GM21515 (cell line): ENCODE measurements at regions not wholly inside any gene's neighbourhood (a gene's known extent, or its start where the extent isn't known, plus 50 kb on each side); places are given as distances from the start of the nearest gene placed in this dataset.
"Not testable (repeated sequence)": the region's sequence is repeated elsewhere in the genome, so short reads cannot be mapped to it uniquely, and the experiment has no call there.

Experiments
- ATAC-seq: cut with Tn5 transposase; IDR thresholded peaks from one replicate; pipeline ENCODE4 v1.9.1; 2021; ENCODE audit not compliant: unreplicated experiment

DNA sequence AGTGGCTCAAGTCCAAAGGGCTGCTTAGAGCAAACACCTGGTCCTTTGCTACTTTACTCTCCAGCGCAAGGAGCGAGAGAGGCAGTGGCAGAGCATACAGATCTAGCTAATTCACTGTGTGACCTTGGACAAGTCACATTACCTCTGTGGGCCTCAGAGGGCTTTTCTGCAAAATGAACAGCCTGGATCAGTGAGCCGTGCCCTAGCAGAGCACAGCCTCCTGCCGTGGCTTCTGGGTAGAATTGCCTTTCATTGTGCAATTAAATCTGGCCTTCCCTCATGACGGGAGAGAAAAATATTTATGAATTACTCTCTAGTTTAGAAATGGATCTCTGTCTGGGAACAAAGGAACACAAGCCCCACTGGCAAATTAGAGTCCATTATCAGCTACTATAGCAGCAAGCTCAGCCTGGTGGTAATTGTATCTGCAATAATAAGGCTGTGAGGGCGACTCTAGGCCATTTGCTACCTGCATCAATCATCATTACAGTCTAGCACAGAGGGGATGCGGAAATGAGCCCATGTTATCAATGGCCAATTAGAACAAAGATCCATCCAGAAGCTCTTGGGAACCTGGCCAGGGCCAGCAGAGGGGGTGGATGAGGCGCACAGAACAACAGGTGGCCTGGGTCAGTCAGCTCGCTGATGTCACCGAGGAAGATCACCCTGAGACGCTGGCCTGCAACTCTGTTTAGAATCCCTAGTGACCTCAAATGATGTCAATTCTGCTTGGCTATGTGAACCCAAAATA is 114.2 kb upstream of the LY86 start:
- no peak for ATAC-seq

DNA sequence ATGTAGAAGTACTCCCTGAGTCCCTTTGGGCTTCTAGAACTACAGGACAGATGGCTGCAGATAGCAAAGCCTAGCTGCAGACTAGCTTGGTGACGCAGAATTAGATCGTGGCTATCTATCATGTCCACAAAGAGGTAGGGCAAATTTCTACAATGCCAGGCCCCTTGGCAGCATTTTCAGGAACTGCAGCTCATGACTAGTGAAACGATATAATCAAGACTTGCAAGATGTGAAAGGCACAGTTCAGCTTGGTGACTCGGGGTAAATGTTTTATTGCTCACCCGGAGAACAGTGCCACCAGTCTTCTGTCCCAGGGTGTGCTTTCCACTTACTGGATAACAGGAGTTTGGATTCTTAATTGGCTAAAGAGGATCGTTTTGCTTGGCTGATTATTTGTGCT is 108.7 kb upstream of the LY86 start:
- no peak for ATAC-seq

GRCh38 chr6:6482256-6482655 is 106.3 kb upstream of the LY86 start:
- ATAC-seq: no peak

GRCh38 chr6:6483168-6483567 is 105.4 kb upstream of the LY86 start:
- ATAC-seq: no peak

DNA sequence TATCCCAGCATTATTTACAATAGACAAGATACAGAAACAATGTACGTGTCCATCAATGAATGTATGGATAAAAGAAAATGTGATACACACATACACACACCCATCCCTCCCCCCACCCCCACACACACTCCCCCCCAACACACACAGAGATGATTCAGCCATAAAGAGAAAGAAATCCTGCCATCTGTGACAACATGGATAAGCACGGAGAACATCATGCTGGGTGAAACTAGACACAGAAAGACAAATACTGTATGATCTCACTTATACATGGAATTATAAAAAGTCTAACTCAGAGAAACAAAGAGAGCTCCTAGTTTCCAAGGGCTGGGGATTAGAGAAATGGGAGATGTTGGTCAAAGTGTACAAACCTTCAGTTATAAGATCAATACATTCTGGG is 104.8 kb upstream of the LY86 start:
- no peak for ATAC-seq

DNA sequence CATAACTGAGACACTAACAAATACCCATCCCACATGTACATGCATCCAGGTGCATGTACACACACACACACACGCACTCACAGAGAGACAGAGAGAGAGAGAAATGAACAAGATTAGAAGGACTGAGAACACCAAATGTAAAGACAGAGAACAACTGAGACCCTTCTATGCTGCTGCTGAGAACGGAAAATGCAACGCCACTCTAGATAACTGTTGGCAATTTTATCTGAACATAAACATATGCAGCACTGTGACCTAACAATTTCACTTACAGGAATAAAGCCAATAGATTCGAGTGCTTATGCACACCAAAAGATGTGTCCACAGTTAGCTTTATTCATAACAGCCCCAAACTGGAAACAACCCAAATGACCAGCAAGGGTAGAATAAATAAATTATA is 103.8 kb upstream of the LY86 start:
- ATAC-seq: no peak

DNA sequence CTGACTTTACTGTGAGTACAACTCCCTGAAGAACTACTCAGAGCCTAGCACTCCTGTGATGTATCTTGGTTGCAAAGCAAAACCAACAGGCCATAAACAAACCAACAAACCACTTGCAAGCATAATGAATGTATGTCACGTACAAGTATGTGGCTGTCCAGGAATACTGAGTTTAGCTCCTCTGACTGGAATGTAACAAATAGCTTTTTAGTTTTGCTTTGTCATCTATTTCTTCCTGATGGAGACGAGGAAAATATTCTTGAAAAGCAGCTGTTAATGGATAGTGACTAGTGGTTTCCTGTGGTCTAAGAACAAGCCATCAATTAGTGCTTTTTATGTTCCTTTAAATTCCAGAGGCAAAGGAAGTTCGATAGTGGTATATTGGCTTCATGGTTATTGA is 101.9 kb upstream of the LY86 start:
- ATAC-seq: no peak

DNA sequence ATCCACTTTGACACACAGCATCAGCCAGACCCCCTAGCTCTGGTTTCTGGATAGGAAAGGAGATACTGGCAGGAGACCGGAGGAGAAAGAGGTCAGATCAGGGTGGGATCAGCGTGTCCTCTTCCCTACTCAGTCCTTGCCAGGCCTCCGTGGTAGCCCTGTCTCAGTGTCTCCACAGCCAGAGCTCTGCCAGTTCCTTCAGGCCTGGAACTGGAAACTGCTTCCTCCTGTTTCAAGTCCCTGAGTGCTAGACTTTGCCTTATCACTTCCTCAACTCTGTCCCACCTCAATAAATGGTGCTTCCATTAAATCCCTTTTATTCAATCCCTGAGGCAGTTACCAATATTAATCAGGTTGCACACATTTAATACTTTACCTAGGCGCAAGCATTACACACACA is 96.8 kb upstream of the LY86 start:
- no peak for ATAC-seq

DNA sequence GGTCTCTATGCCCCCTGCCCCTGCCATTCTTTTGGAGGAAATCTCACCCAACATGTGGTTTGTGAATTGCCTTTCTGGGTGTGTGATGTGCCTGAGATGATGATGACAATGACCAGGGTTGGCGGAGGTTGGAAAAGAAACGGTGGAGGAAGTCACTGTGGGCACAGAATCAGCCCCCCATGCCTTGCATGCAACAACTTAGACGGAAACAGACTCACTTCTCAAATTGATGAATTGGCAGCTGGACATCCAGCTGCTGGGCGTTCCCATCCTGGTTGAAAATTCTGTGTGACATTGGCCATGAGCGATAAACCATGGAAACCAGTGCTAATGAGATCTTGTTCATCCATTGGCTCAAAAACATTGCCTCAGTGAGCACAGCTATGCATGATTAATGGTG is 95.8 kb upstream of the LY86 start:
- no peak for ATAC-seq

- not testable (repeated sequence) for ATAC-seq
Observed at GRCh38 chr6:6494139-6494538, 94.4 kb upstream of the LY86 start.

GRCh38 chr6:6494677-6495076 is 93.8 kb upstream of the LY86 start:
- no peak for ATAC-seq

DNA sequence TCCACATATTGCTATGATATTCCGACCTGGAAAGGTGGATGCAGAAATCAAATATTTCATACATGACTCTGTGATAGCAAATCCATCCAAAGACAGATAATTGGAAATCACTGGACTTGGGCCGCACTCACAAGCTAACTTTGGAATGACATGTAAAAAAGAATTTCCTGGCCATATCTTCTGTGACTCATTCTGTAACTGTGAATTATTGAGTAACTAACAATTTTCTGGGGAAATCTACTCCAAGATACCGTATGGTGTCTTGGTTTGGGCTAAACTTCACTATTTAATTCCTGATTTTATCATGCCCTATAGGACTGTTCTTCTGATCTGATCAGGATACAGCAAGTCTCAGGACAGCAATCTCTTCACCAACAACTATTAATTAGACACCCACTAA is 92.7 kb upstream of the LY86 start:
- no peak for ATAC-seq

DNA sequence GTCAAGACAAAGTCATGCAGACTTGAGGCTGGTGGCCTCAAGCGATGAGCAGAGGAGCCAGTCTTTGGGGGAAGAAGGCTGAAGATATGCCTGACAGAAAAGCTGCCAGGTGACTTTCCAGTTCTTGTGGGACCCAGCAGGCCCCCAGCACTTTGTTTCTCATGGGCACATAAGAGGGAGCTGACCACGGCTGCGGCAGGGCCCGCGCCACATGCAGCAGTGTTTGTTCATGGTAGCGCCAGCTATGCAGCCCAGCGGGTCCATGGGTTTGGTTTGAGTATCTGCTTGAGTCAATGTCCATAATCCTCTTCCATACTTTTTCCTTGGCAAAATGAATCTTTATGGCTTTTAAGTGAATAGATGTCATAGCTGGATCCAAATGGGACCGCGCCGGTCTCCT is 91.0 kb upstream of the LY86 start:
- no peak for ATAC-seq

GRCh38 chr6:6497976-6498375 is 90.5 kb upstream of the LY86 start:
- ATAC-seq: no peak

- ATAC-seq: no peak
Observed at GRCh38 chr6:6503191-6503590, 85.3 kb upstream of the LY86 start.

GRCh38 chr6:6505111-6505510 is 83.4 kb upstream of the LY86 start:
- no peak for ATAC-seq

DNA sequence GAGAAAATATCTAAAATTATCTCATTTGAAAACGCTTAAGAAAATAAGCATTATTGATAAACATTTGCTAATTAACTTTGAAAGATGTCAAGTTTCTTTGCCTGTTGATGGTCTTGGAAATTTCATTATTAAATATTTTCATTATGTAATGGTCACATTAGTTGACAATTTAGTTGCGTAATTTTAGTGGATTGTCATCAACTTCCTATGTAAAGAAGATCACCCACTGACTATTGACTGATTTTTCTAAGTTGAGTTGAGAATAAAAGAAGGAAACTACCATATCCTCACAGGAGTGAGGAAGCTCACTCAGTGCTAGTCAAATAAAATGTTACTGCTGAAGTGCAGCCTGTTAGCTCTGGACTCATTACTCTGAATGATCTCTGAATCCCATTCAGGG is 79.9 kb upstream of the LY86 start:
- ATAC-seq: no peak

DNA sequence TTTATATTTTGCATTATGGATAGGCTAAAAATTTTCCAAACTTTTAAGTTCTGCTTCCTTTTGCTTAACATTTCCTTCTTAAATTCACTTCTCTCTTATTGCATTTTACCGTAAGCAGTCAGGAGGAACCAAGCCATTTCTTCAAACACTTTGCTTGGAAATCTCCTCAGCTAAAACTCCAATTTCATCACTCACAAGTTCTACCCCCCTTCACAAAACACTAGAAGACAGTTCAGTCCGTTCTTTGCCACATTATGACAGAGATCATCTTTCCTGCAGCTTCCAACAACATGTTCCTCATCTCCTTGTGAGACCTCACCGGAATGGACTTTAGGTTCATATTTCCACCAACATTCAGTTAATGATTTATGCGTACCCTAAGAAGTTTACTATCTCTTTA is 79.2 kb upstream of the LY86 start:
- no peak for ATAC-seq

- ATAC-seq: no peak
Observed at GRCh38 chr6:6512711-6513110, 75.8 kb upstream of the LY86 start.

- ATAC-seq: no peak
Observed at GRCh38 chr6:6515691-6516607, 72.6 kb upstream of the LY86 start.

GRCh38 chr6:6516666-6517458 is 71.7 kb upstream of the LY86 start:
- no peak for ATAC-seq
